HL-60 (cell line): ENCODE measurements at regions not wholly inside any gene's neighbourhood (a gene's known extent, or its start where the extent isn't known, plus 50 kb on each side); places are given as distances from the start of the nearest gene placed in this dataset.

Experiments
- DNase-seq, 2 experiments: peaks; one replicate each; pipeline ENCODE4 v3.0.0-alpha.2; 2010 to 2020; ENCODE audit warnings: low read depth in 1 of 2, low spot score in 1 of 2
- H3K27ac ChIP-seq: fragments of 250-450 bp; sonication (Bioruptor Pico); replicated peaks from 2 replicates; pipeline ENCODE4 v1.5.1; 2020; ENCODE audit warnings: mild to moderate bottlenecking, moderate library complexity
- H3K27me3 ChIP-seq: fragments of 250-450 bp; sonication (Bioruptor Pico); 2 replicates; pipeline ENCODE4 v1.5.1; 2021; ENCODE audit warnings: mild to moderate bottlenecking, moderate library complexity; ENCODE audit not compliant: insufficient read depth, poor library complexity, severe bottlenecking
- H3K4me3 ChIP-seq: replicated peaks from 2 replicates; pipeline ENCODE4 v1.5.1; 2011; ENCODE audit warnings: mild to moderate bottlenecking, control low read depth, low read length; ENCODE audit not compliant: insufficient read depth
- GABPA ChIP-seq: IDR thresholded peaks from 2 replicates; pipeline ENCODE4 v1.6.1; 2012; ENCODE audit warnings: low read depth
- POLR2AphosphoS5 ChIP-seq: IDR thresholded peaks from 2 replicates; pipeline ENCODE4 v1.6.1; 2012; ENCODE audit warnings: low read depth
- SPI1 ChIP-seq: IDR thresholded peaks from 2 replicates; pipeline ENCODE4 v1.6.1; 2012; ENCODE audit warnings: low read depth, mild to moderate bottlenecking, borderline replicate concordance
- TF ChIP-seq, protein P1 (sequence below): IDR thresholded peaks from one replicate; pipeline ENCODE4 v1.5.1; 2011; ENCODE audit warnings: low read length, control low read depth, inconsistent platforms; ENCODE audit not compliant: insufficient read depth
- TF ChIP-seq, protein P2 (sequence below): IDR thresholded peaks from 2 replicates; pipeline ENCODE4 v1.6.1; 2012; ENCODE audit warnings: low read depth; ENCODE audit not compliant: insufficient replicate concordance

DNA sequence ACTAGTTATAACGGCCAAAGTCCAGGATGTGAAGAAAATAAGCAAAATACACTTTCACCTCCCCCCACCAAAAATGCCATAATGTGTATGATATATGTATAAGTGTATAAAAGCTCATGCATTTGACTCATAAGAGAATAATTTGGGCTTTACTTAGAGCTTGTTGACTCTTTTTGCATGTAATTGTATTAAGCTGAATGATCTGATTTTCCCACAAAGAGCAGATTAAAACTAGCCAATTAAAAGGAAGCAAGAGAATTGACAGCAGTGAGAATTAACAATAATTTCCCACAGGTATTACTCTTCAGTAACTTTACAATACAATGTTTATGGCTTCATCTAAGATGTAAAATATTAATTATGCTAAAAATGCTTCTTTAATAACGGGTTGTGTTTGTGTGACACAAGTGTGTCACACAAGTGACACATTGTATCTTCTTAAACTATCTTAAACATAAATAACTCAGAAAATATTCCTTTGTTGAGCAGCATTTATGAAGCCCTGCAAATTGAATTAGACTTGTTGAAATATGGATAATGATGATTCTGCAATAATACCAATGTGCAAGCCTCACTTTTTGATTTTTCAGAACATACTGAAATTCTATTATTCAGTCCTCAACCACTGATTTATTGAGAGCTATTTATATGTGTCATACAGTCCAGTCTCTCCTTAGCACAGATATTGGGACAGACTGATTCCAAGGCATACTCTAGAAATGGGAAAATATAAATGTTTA lies 134.5 kb downstream of the SLIT2 start:
- DNase-seq: no peak
- H3K27ac ChIP-seq: no peak overlapping the region
- H3K27me3 ChIP-seq: no peaks in the 10 kb centered on the region
- TF ChIP-seq POLR2AphosphoS5 (no peak), GABPA (no peak), SPI1 (no peak)
- TF ChIP-seq, protein P1, sequence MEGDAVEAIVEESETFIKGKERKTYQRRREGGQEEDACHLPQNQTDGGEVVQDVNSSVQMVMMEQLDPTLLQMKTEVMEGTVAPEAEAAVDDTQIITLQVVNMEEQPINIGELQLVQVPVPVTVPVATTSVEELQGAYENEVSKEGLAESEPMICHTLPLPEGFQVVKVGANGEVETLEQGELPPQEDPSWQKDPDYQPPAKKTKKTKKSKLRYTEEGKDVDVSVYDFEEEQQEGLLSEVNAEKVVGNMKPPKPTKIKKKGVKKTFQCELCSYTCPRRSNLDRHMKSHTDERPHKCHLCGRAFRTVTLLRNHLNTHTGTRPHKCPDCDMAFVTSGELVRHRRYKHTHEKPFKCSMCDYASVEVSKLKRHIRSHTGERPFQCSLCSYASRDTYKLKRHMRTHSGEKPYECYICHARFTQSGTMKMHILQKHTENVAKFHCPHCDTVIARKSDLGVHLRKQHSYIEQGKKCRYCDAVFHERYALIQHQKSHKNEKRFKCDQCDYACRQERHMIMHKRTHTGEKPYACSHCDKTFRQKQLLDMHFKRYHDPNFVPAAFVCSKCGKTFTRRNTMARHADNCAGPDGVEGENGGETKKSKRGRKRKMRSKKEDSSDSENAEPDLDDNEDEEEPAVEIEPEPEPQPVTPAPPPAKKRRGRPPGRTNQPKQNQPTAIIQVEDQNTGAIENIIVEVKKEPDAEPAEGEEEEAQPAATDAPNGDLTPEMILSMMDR: no peak
- TF ChIP-seq, protein P2, sequence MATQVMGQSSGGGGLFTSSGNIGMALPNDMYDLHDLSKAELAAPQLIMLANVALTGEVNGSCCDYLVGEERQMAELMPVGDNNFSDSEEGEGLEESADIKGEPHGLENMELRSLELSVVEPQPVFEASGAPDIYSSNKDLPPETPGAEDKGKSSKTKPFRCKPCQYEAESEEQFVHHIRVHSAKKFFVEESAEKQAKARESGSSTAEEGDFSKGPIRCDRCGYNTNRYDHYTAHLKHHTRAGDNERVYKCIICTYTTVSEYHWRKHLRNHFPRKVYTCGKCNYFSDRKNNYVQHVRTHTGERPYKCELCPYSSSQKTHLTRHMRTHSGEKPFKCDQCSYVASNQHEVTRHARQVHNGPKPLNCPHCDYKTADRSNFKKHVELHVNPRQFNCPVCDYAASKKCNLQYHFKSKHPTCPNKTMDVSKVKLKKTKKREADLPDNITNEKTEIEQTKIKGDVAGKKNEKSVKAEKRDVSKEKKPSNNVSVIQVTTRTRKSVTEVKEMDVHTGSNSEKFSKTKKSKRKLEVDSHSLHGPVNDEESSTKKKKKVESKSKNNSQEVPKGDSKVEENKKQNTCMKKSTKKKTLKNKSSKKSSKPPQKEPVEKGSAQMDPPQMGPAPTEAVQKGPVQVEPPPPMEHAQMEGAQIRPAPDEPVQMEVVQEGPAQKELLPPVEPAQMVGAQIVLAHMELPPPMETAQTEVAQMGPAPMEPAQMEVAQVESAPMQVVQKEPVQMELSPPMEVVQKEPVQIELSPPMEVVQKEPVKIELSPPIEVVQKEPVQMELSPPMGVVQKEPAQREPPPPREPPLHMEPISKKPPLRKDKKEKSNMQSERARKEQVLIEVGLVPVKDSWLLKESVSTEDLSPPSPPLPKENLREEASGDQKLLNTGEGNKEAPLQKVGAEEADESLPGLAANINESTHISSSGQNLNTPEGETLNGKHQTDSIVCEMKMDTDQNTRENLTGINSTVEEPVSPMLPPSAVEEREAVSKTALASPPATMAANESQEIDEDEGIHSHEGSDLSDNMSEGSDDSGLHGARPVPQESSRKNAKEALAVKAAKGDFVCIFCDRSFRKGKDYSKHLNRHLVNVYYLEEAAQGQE: no peak
- H3K4me3 ChIP-seq: no peak overlapping the region

DNA sequence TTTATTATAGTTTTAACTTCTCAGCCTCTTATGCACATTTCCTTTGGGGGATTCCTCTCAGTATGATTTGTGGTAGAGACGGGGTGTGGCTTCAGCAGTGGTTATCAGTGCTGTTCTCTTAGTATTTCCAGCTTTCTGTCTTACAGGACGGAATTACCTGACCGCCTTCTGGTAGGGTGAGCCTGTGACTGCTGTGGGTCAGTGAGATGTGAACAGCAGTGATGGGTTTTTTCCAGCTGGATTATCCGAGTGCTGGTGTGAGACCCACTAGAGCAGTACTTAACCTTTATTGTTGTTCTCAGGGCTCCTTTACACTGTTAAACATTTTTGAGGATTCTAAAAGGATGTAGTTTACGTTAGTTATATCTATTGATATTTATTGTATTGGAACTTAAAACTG lies 135.2 kb downstream of the SLIT2 start:
- no peak for DNase-seq
- TF ChIP-seq POLR2AphosphoS5 (no peak), SPI1 (no peak), GABPA (no peak)
- TF ChIP-seq, protein P1: no peak
- TF ChIP-seq, protein P2: no peak
- no peaks in the 10 kb centered on the region for H3K27me3 ChIP-seq
- H3K4me3 ChIP-seq: no peak overlapping the region
- no peak overlapping the region for H3K27ac ChIP-seq

DNA sequence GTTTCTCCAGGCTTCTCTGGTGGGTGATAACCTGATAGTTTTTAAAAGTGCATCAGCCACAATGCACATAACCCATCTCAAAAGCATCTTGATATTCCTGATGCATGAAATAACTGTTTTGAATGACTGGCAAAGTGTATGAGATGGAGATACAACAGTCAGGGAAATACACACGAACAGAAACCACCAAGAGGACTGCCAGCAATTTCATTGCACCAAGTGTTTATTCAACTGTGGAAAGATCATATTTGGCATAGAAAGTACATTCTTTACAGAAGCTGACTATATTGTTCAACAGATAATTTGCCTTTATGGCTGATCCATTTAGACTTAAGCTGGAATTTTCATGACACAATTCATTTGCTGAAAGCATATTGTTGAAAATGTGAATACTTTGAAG lies 139.5 kb downstream of the SLIT2 start:
- TF ChIP-seq POLR2AphosphoS5: no peak
- no peak for DNase-seq
- no peaks in the 10 kb centered on the region for H3K27me3 ChIP-seq
- no peak overlapping the region for H3K4me3 ChIP-seq
- no peak overlapping the region for H3K27ac ChIP-seq

DNA sequence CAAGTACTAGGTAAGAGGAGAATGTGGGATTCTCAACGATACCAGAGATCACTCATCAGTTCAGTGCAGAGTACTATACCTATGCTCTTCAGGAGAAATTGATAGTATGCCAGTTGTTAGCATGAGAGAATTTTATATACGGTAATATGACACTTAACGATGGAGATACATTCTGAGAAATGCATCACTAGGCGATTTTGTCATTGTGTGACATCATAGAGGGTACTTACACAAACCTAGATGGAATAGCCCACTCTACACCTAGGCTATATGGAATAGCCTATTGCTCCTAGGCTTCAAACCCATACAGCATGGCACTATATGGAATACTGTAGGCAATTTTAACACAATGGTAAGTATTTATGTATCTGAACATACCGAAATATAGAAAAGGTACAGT lies 140.2 kb downstream of the SLIT2 start:
- Histone ChIP-seq H3K27ac (no peak overlapping the region), H3K27me3 (no peaks in the 10 kb centered on the region), H3K4me3 (no peak overlapping the region)
- no peak for DNase-seq
- TF ChIP-seq, protein P2: no peak
- TF ChIP-seq GABPA (no peak), SPI1 (no peak), POLR2AphosphoS5 (no peak)
- TF ChIP-seq, protein P1: no peak
